MM.1S (cell line): ENCODE measurements at regions not wholly inside any gene's neighbourhood (a gene's known extent, or its start where the extent isn't known, plus 50 kb on each side); places are given as distances from the start of the nearest gene placed in this dataset.
"Not testable (repeated sequence)": the region's sequence is repeated elsewhere in the genome, so short reads cannot be mapped to it uniquely, and the experiment has no call there.

Source experiments
- DNase-seq: peaks from one replicate; pipeline ENCODE4 v3.0.0-alpha.2; 2015
- H2AFZ ChIP-seq: fragments of 300-600 bp; sonication (generic); 2 replicates; pipeline ENCODE4 v1.6.0; 2016; ENCODE audit warnings: antibody characterized with exemption, low read length
- H3F3A ChIP-seq: fragments of 300-600 bp; sonication (generic); 2 replicates; pipeline ENCODE4 v1.6.1; 2016; ENCODE audit warnings: mild to moderate bottlenecking, antibody characterized with exemption, low read length, moderate library complexity, mixed read lengths; ENCODE audit not compliant: insufficient read depth
- H3K27ac ChIP-seq: fragments of 300-600 bp; sonication (generic); 2 replicates; pipeline ENCODE4 v1.5.1; 2016; ENCODE audit warnings: mild to moderate bottlenecking, low read length
- H3K27me3 ChIP-seq: fragments of 300-600 bp; sonication (generic); replicated peaks from 2 replicates; pipeline ENCODE4 v1.6.0; 2016; ENCODE audit warnings: low read length; ENCODE audit not compliant: insufficient read depth
- H3K36me3 ChIP-seq: fragments of 300-600 bp; sonication (generic); replicated peaks from 2 replicates; pipeline ENCODE4 v1.6.1; 2016; ENCODE audit warnings: mild to moderate bottlenecking, low read length, mixed read lengths; ENCODE audit not compliant: insufficient read depth
- H3K4me1 ChIP-seq: fragments of 300-600 bp; sonication (generic); 2 replicates; pipeline ENCODE4 v1.6.1; 2016; ENCODE audit warnings: low read length, mixed read lengths
- H3K4me2 ChIP-seq: fragments of 300-600 bp; sonication (generic); 2 replicates; pipeline ENCODE4 v1.6.0; 2016; ENCODE audit warnings: low read depth, low read length
- H3K4me3 ChIP-seq: fragments of 300-600 bp; sonication (generic); 2 replicates; pipeline ENCODE4 v1.5.1; 2016; ENCODE audit warnings: low read length, mixed read lengths
- H3K79me2 ChIP-seq: fragments of 300-600 bp; sonication (generic); 2 replicates; pipeline ENCODE4 v1.6.1; 2016; ENCODE audit warnings: mixed run types, low read length, mixed read lengths
- H3K9ac ChIP-seq: fragments of 300-600 bp; sonication (generic); 2 replicates; pipeline ENCODE4 v1.6.1; 2016; ENCODE audit warnings: low read length, mixed read lengths
- H3K9me2 ChIP-seq: fragments of 300-600 bp; sonication (generic); replicated peaks from 2 replicates; pipeline ENCODE4 v1.6.1; 2016; ENCODE audit warnings: mild to moderate bottlenecking, low read length, mixed read lengths; ENCODE audit not compliant: insufficient read depth
- H3K9me3 ChIP-seq: fragments of 300-600 bp; sonication (generic); replicated peaks from 2 replicates; pipeline ENCODE4 v1.6.1; 2016; ENCODE audit warnings: mild to moderate bottlenecking, low read length, mixed read lengths; ENCODE audit not compliant: insufficient read depth
- H4K20me1 ChIP-seq: fragments of 300-600 bp; sonication (generic); 2 replicates; pipeline ENCODE4 v1.6.1; 2016; ENCODE audit warnings: mild to moderate bottlenecking, low read length, moderate library complexity, mixed read lengths; ENCODE audit not compliant: insufficient read depth
- CTCF ChIP-seq: fragments of 300-600 bp; sonication (generic); IDR thresholded peaks from 2 replicates; pipeline ENCODE4 v1.5.1; 2016; ENCODE audit warnings: antibody characterized with exemption, low read length, mixed read lengths
- EZH2 ChIP-seq: fragments of 300-600 bp; sonication (generic); optimal IDR thresholded peaks from 2 replicates; pipeline ENCODE3; 2017; ENCODE audit warnings: low read depth, mild to moderate bottlenecking, antibody characterized with exemption, low read length, mixed read lengths
- EZH2phosphoT487 ChIP-seq: fragments of 300-600 bp; sonication (generic); IDR thresholded peaks from 2 replicates; pipeline ENCODE4 v1.6.1; 2018; ENCODE audit warnings: antibody characterized with exemption, low read length

- Histone ChIP-seq H3K9me2 (no peaks in the 10 kb centered on the region), H3K79me2 (no peaks in the 10 kb centered on the region), H3K36me3 (no peaks in the 10 kb centered on the region)
These were observed 126.3 kb upstream of the KIF5B start for GRCh38 chr10:32182476-32182875.

GRCh38 chr10:32180390-32181280 lies 124.4 kb upstream of the KIF5B start:
- H3K9me2 ChIP-seq = no peaks in the 10 kb centered on the region
- no peaks in the 10 kb centered on the region for H3K79me2 ChIP-seq
- H2AFZ ChIP-seq = no peak overlapping the region
- H3K4me3 ChIP-seq = no peak overlapping the region
- H3K9me3 ChIP-seq = no peaks in the 10 kb centered on the region
- H4K20me1 ChIP-seq = no peaks in the 10 kb centered on the region
- DNase-seq = no peak
- no peaks in the 10 kb centered on the region for H3K4me1 ChIP-seq
- no peak overlapping the region for H3K27ac ChIP-seq
- no peaks in the 10 kb centered on the region for H3K36me3 ChIP-seq
- no peak overlapping the region for H3K4me2 ChIP-seq
- no peaks in the 10 kb centered on the region for H3F3A ChIP-seq
- TF ChIP-seq EZH2phosphoT487 = no peak
- TF ChIP-seq EZH2 = no peak
- TF ChIP-seq CTCF = no peak
- H3K27me3 ChIP-seq = no peaks in the 10 kb centered on the region
- no peak overlapping the region for H3K9ac ChIP-seq

More at GRCh38 chr10:32182476-32182875, 126.3 kb upstream of the KIF5B start:
- Histone ChIP-seq H3K9ac (no peak overlapping the region), H3F3A (no peaks in the 10 kb centered on the region), H3K4me2 (no peak overlapping the region), H3K9me3 (no peaks in the 10 kb centered on the region), H3K27ac (no peak overlapping the region), H3K4me3 (no peak overlapping the region), H2AFZ (no peak overlapping the region), H3K4me1 (no peaks in the 10 kb centered on the region), H4K20me1 (no peaks in the 10 kb centered on the region), H3K27me3 (no peaks in the 10 kb centered on the region)
- DNase-seq = no peak
- TF ChIP-seq EZH2 (no peak), CTCF (no peak), EZH2phosphoT487 (no peak)

GRCh38 chr10:32179836-32180235 lies 123.6 kb upstream of the KIF5B start:
- Histone ChIP-seq H3K9me3 (no peaks in the 10 kb centered on the region), H2AFZ (no peak overlapping the region), H3K4me3 (no peak overlapping the region), H3K9me2 (no peaks in the 10 kb centered on the region), H3F3A (no peaks in the 10 kb centered on the region), H3K4me1 (no peaks in the 10 kb centered on the region), H3K27me3 (no peaks in the 10 kb centered on the region), H3K27ac (no peak overlapping the region), H4K20me1 (no peaks in the 10 kb centered on the region), H3K79me2 (no peaks in the 10 kb centered on the region), H3K4me2 (no peak overlapping the region), H3K36me3 (no peaks in the 10 kb centered on the region), H3K9ac (no peak overlapping the region)
- no peak for DNase-seq
- TF ChIP-seq EZH2phosphoT487 (no peak), EZH2 (no peak), CTCF (no peak)

- not testable (repeated sequence) for H2AFZ ChIP-seq
These were observed 121.4 kb upstream of the KIF5B start for GRCh38 chr10:32177594-32177993.

More at GRCh38 chr10:32177594-32177993, 121.4 kb upstream of the KIF5B start:
- not testable (repeated sequence) for H3K9ac ChIP-seq, H3K4me1 ChIP-seq, H3K4me3 ChIP-seq, H3K27ac ChIP-seq, H3K9me2 ChIP-seq, H3K79me2 ChIP-seq, H3K4me2 ChIP-seq, H3K36me3 ChIP-seq, H3K27me3 ChIP-seq, H3F3A ChIP-seq, DNase-seq, H3K9me3 ChIP-seq, H4K20me1 ChIP-seq
